ENCODE measurements at regions not wholly inside any gene's neighbourhood (a gene's known extent, or its start where the extent isn't known, plus 50 kb on each side); places are given as distances from the start of the nearest gene placed in this dataset.

GRCh38 chr4:14446311-14446710, 556.0 kb upstream of the CPEB2 start:
- no peak for TF ChIP-seq CTCF (optimal IDR thresholded peaks at IDR 0.05 in 1 of 3, IDR thresholded peaks at IDR 0.05 in 1 of 3, conservative IDR thresholded peaks at IDR 0.05 in 1 of 3; ENCODE audit: extremely low read depth in 1 of 3, insufficient read depth in 2 of 3, low read length in 3 of 3)
- TF ChIP-seq EZH2 (IDR thresholded peaks at IDR 0.05; ENCODE audit: low read length) = no peak
